ENCODE measurements at regions not wholly inside any gene's neighbourhood (a gene's known extent, or its start where the extent isn't known, plus 50 kb on each side); places are given as distances from the start of the nearest gene placed in this dataset.

DNA sequence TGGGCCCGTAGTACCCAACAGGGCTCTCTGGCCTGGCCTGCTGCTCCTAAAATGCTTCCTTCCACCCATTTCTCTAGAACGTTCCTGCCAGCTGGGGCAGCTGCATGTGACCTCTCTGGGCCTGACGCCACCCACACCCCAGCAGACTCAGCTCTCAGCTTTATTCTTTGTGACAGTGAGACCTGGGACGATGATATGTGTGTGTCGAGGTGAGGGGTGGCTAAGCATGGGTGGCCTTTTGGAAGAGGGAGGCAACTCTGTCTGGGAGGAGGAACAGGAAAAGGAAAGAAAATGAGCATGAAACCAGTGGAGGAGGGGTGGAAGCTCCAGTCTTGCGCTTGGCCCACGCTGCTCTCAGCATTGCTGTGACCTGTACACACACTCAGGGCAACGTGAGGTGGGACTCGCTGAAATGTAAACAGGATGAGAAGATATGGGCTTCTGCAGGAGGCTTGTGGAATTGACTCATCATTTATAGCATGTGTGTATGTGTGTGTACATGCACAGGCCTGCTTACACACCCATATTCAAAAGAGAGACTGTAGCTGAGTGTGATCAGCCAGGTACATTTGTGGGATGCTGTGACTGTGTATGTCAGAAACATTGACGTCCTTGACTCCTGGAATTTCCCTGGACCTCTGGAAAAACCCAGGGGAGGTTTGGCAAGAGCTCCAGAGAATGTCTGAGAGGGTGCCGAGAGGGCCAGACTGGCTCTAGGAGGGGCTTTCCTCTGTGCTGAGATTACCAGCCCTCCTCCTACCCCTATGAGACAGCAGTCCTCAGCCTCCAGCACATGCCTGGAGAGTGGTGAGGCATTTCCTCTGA is 137.9 kb downstream of the PJA1 start:
- DNase-seq (ENCODE audit: low read depth in 3 of 3) = no peak

DNA sequence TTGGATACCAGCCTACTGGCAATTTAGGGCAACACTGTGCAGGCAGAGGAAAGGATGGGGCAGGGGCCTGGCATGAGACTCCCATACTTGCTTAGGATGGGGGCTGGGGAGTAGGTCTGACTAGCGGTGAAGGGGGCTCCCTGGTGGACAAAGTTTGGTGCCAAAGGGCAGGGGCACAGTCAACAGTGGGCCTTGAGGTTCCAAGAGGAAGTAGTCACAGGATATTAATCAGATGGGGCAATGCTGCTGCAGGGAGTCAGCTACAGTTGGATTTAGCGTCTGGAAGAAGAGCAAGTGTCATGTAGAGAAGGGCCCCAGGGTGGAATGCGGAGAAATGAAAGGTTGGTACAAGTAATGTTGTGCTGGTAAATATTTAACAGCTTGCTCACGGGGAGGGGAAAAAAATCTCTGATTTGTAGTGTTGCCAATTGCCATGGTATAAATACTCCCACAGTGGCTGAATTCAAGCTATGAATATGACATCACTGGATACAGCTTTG is 139.4 kb downstream of the PJA1 start:
- DNase-seq (ENCODE audit: low read depth in 3 of 3) = no peak

DNA sequence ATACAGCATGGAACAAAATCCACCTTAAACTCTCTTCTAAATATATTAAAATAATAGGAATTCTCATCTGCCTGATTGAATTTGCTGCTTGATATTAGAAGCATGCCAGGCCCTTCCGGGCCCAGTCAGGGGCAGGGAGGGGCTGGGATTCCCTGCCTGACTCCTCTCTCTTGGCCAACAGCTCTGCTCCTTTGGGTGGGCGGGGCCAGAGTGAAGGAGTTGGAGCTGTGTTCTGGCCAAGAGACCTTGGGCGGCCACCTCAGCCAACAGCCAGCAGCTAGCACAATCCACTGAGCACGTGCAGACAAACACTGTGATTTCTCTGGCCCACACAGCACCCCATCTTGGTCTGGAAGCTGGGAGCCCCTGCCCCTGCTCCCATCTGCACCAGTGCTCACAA is 140.3 kb downstream of the PJA1 start:
- no peak for DNase-seq (ENCODE audit: low read depth in 3 of 3)

DNA sequence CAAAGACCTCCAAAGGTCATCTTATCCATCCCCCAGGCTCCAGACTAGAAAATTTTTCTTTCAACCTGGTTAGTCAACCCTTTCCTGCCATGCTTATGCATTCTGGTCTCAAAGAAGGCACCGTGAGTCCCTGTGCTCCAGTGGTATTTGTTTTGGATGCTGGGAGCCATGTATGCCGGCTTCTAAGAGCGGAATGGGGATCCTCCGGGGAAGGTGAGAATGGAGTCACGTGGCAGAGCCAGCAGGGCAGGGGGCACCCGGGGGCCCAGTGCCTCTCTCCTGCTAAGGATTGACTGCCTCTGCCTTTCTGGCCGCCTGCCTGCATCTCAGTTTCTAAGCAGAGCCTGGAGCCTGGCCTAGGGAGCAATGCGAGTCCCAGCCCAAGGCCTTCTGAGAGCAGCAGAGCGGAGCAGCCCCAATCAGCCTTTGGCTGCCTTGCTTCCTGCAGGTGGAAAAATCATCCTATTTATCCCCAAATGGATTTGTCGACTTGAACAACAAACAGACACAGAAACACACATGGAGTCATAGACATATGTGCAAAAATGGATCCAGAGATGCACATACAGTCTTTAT is 141.0 kb downstream of the PJA1 start:
- DNase-seq (ENCODE audit: low read depth in 3 of 3) = no peak

DNA sequence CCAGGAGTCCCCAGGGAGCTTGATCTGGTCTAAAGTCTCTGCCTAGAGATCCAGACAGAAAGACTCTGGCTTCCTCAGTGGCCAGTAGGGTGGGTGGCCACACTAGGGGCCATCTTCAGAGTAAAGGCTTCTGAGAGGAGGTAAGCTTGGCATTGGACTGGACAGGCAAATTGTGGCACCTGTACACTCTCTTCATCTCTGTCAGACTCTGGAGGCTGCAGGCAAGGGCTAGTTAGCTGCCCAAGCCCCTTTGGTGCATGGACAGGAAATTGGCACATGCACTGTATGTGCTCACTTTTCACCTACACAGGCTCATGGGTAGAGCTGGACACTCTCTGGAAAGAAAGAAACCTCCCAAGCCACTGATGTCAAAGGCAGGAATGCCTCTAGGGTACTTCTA is 142.8 kb downstream of the PJA1 start:
- no peak for DNase-seq (ENCODE audit: low read depth in 3 of 3)

DNA sequence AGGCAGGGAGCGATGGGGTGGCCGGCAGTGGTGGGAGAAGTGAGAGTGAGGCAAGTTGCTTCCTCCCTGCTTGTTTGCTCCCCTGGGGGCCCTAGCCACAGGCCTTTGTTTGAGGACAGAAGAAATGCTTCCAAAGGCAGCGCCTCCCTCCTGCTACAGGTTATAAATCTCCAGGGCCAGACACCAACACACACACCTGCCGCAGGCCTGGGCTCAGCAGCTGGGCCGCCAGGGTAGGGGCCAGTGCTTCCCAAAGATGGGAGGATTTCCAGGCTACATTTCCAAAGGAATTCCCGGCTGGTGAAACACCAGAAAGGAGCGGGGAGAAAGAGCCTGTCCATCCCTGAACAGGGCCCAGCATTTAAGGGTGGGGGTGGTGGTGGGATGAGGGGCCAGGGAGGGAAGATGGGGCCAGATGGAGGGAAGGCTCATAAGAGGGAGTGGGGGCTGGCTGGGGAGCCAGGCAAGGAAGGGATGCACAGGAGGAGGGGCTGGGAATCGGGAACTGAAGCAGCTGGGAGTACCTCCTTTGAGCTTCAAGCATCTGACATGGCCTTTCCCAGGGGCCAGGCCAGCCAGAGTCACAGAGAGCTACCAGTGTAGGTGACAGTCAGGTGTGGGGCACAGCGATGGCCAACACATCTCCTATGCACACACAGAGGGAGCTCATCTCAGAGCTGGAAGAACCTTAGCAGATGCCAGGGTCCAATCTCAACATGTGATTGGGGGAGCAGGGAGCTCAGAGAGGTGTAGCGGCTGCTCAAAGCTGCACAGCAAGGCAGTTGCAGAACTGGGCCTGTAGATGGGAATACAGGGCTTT is 143.9 kb downstream of the PJA1 start:
- DNase-seq (ENCODE audit: low read depth in 3 of 3) = no peak

DNA sequence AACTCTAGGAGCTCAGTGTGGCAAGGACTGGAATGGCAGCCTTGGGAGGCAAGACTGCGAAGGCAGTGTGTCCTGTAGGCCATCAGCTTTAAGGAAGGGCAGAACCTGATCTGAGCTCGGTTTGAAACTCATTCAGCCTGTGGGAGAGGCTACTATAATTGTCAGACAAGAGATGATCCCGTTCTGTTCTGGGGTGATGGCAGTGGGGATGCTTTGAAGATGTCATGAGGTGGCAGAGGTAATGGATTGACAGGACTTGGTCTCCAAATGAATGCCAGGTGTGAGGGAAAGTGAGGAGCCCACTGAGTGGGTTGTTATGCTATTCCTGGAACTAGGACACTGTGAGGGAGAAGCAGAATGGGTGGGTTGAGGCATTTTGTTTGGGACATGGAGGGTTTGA is 144.9 kb downstream of the PJA1 start:
- DNase-seq (ENCODE audit: low read depth in 3 of 3) = no peak

DNA sequence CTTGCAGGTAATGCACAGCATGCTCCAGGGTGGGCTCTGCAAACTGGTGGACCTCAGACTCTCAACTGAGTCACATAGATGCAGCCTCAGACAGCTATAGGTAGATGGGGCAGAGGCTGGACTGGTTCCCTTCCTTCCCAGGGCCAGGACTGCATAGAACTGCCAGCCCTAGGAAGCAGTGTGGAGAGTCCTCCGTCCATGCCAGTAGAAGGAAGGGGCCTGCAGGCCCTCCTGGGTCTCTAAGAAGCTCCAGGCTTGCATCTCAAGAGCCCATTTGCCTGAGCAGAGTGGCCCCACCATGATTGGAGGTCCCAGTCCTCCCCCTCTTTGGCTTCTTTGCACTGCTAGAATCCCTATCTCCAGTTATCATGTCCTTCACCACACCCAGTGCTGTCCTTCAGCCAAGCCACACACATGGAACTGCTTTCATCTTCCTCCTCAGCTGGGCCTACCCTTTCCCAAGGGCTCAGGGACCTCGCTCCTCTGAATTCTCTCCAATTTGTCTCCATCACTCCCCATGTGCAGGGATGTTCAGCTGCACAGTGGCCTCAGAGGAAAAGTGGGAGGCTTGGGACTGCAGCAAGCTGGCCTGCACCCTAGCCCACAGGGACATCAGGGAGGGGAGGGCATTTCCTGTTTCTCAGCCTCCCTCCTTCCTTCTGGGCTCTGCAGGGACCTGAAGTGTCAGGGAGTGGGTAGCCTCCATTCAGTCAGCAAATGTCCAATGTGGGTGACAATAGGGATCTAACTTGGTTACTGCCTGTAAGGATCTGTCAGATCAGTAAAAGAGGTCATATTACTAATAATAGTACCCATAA is 146.0 kb downstream of the PJA1 start:
- DNase-seq (ENCODE audit: low read depth in 3 of 3) = no peak

DNA sequence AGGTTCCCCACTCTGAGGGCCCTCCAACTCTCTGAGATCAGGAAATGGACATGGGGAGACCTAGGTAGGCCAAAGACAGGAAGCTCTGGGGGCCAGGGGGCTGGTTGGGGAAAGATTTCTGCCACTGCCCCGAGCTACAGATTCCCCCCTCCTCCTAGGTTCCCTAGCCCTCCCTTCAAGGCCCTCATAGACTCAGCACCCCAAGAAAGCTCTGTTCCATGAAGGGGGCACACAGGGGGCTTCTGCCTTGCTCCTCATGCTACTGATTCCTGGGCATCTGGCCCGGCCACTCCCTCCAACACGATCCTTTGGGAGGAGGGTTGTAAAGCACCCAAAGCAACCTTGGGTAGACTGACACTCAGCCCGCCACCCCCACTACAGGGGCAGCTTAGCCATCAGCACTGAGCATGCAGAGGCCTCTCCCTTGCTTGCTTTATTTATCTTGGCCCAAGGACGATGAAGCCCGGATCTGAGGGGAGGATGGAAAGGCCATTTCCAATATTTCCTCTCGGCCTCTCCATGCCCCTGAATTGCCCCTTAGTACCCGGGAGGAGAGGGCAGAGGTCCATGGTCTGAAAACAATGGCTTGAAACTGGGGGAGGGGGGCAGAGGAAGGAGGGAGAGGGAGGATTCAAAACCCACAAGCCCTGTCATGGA is 146.7 kb downstream of the PJA1 start:
- no peak for DNase-seq (ENCODE audit: low read depth in 3 of 3)

DNA sequence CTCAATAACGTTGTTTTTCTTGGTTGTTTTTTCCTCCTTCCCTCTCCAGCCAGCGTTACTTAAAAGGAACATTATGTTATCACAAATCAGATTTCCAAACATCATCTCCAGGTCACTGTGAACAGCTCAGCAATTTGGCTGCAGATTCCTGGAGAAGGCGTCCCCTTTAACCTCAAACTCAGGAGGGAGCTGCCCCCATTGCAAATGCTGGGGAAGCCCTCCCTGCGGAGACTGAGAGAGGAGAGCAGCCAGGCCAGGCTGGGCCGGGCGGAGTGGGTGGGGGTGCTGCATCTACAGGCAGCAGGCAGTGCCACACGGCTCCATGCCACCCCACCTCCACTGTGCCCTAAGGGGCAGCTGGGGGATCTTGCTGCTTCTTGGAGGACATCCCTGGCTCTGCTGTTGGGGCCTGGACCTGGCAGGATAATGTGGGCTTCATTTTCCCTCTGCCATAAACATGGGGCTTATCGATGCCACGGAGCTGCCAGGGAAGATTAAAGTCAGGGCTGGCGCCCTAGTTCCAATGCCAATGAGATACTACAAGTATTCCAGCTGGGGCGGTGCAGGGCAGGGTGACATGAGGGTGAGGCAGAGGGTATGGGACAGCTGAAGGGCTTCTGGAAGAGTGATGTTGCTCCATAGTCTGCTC is 148.8 kb downstream of the PJA1 start:
- DNase-seq (ENCODE audit: low read depth in 3 of 3) = no peak

DNA sequence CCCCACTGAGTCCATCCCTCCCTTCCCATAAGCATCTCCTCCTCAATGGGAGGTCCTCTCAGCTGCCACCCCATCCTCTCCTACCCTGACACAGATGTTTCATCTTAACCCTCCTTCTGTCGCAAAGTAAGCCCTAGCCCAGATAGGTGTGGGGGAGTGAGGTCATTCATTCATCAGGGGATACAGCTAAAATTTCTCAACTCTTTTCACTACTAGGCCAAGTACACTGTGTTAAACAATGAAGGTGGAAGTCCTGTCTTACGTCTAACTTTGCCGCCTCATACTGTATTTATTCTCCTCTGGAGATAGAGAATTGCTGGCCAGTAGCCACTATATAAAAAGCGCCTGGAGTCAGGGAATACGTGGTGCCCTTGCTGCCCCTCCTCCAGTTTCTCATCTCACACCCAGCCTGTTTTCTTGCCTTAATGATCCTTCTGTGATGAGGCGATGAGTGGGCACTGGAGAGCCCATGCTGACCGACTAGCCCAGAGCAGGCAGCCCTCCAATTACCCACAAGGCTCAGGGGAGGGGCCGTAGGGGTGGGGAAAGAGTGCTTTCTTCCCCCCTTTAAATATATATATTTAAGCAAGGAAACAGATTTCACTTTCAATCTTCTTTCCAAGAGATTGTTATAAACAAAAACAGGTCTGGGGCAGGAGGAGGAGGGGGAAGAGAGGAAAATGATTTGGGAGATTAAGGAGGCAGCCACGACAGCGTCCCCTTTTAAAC is 149.5 kb downstream of the PJA1 start:
- no peak for DNase-seq (ENCODE audit: low read depth in 3 of 3)

DNA sequence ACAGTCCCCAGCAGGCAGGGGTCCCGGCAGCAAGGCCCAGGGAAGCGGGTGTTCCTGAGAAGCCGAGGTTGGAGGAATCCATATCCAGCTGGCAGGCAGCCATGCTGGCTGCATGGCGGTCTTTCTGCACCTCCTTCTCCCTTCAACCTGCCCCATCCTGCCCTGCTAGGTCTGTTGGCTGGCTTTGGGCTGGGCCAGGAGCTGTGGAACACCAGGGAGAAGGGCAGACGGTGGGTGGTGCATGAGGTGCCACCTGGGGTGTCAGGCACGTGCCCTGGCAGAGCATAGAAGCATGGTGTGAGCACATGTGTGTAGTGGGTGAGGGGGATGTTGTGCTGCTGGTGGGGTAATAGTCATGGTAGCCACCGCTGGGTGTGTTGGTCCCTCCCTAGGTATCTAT is 150.1 kb downstream of the PJA1 start:
- no peak for DNase-seq (ENCODE audit: low read depth in 3 of 3)

DNA sequence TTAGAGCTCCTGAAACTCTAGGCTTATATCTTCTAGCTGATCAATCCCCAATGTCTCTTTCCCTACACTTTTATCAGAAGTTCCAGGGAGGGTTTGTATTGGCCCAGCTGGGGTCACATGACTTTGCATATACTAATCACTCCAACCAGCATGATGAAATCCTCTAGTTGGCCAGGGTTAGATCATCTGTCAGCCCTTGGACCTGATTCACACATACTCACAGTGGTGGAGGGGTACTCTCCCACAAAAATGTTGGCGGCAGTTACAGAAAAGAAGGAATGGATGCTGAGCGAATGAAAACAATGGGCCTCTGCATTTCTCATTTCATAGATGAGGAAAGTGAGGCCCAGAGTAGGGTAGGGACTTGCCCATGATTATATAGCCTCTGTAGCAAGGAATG is 151.1 kb downstream of the PJA1 start:
- DNase-seq (ENCODE audit: low read depth in 3 of 3) = no peak

DNA sequence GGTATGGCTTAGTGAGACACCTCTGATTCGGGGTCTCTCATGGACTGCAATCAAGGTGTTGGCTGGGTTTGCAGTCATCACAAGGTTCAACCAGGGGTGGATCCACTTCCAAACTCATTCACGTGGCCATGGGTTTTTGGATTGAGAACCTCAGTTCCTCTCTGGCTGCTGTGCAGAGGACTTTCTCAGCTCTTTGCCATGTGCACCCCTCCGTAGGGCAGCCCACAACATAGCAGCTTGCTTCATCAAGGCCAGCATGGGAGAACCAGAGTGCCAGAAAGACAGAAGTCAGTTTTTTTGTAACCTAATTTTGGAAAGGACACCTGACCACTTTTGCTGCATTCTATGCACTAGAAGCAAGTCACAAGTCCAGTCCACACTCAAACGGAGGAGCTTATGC is 154.9 kb downstream of the PJA1 start:
- DNase-seq (ENCODE audit: low read depth in 3 of 3) = no peak

DNA sequence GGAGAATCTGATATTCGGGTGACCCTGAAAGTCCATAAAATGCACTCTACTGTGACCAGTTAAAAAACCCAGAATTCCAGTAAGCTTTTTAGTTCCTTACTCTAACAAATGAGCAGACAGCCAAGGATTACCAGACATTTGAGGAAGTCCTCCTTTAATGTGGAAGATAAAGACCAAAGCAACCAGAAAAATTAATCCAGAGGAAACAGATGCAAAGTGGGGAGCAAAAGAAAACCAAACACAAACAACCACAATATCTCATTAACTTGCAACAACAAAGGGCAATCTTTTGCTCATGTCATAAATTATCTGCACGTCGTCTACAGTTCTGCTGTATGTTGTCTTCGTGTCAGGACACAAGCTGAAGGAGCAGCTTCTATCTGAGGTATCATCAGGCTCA is 164.4 kb downstream of the PJA1 start:
- DNase-seq (ENCODE audit: low read depth in 3 of 3) = no peak

DNA sequence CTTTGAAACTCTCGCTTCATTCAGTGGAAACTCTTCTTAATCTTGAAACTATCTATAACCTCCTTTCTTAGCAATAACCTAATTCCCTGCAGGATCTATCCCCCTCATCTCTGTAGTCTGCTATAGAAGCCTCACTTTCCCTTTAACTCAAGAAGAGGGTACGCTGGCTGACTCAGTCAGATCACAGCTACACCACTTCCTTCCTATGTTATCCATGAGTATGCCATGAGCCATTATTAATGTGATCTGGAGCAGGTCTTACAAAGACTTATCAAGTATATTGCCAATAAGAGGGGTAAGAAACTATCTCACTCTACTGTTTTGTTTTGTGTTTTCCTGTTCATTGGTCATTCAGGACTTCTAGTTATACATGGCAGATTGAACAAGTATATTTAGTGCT is 165.3 kb downstream of the PJA1 start:
- no peak for DNase-seq (ENCODE audit: low read depth in 3 of 3)

DNA sequence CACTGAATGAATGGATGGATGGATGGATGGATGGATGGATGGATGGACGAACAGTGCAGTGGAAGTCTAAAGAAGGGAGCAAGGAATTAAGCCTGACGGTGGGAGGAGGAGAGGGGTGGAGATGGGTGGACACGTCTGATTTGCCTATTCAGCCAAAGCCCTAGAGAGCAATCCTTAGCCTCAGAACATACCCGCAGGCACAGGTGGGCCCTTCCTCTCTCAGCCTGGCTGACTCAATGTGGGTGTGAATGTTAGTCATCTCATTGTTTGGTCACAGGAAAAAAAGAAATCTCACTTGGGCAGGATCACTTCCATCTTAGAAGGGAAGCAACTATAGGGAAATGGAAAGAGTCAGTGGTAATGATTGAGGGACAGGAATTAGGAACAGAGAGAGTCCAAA is 165.9 kb downstream of the PJA1 start:
- DNase-seq (ENCODE audit: low read depth in 3 of 3) = no peak

DNA sequence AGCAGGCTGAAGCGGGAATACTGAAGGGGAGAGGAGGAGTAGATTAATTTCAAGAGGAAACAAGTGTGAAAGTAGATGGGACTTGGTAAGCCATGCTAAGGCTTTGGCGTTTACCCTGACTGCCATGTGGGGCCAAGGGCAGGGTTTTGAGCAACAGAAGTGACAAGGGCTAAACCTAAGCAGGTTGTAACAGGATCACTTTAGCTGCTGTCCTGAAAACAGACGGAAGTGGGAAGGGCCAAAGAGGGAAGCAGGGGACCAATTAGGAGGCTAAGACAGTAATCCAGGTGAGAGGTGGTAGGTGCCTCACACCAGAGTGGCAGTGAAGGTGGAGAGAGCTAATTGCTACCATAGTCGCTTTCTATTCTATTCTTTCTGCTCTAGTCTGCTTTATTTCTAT is 166.5 kb downstream of the PJA1 start:
- DNase-seq (ENCODE audit: low read depth in 3 of 3) = no peak

DNA sequence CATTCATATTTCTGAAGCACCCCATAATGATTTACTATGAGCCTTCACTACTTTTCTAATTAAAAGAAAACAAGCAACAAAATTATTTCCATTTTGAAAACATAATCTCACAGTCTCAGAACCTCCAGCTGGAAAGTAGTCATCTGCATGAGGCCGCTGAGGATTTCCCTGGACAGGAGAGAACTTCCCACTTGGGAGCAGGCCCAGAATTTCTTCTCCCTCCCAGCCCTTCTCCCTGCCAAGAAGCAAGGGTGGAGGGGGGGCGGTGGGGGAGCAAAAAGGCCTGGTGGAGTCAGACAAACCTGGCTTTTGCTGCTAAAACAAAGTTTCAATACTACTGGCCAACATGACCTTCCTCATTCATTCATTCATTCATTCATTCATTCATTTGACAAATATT is 167.3 kb downstream of the PJA1 start:
- no peak for DNase-seq (ENCODE audit: low read depth in 3 of 3)

DNA sequence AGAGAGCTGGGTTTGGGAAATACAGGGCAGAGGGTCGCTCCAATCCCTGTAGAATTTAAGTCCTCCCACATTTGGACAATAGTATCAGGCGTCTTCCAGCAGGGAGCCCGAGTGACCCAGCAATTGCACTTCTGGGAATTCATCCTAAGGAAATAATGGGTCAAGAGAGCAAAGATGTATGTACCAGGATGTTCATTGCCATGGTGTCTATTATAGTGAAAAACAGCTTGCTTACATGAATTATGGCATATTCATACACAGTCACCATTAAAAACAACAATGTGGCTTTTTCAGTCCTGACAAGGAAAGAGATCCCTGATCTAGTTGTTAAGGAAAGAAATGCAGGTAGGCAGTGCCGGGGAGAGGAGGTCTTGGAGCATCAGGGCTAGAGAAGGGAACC is 167.7 kb downstream of the PJA1 start:
- no peak for DNase-seq (ENCODE audit: low read depth in 3 of 3)
